NCI-H524 treated with DMSO at 0.1 percent for 48 hours (cell line): ENCODE measurements at regions not wholly inside any gene's neighbourhood (a gene's known extent, or its start where the extent isn't known, plus 50 kb on each side); places are given as distances from the start of the nearest gene placed in this dataset.

Experiments used
- DNase-seq: peaks from one replicate; lab custom pipeline; 2025; lab: John Stamatoyannopoulos, UW

GRCh38 chr1:234698686-234699085 lies 88.7 kb upstream of the IRF2BP2 start:
- DNase-seq = peak; percentile 46

GRCh38 chr1:234697741-234698140 lies 87.8 kb upstream of the IRF2BP2 start:
- no peak for DNase-seq

DNA sequence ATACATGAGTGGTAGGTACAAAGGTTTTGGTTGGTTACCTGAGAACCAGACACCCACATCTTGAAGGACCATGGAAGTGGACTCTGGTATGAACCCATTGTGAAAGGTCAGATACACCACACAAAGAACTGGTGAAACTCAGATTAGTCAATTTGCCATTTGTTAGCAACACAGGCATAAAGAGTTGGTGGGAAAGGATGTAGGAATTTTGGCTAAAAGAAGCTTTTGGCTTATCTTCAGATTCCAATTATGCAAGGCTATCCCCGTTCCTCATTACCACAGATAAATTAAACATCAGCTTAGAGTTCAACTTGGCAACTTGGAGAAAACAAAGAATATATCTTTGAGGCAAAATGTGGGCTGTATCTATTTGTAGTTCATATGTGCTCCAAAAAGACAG lies 87.0 kb upstream of the IRF2BP2 start:
- no peak for DNase-seq

GRCh38 chr1:234696148-234696576 lies 86.2 kb upstream of the IRF2BP2 start:
- no peak for DNase-seq

DNA sequence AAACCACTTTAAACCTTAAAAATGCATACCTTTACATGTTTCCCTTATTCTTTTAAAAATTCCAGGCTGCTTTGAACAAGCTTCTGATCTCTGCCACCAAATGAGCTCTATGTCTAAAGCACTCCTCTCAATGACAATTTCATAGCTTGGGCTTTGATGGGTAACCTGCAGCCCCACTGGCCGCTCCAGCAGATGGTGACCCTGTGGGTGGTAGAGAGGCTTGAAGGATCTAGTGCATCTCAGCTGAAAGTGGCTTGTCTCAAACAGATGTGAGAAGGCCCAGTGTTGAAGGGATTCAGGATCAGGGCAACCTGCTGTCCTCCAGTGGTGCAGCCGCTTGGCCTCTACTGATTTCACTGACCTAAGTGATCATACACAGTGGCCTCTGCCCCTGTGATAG lies 84.7 kb upstream of the IRF2BP2 start:
- DNase-seq = peak; percentile 19

- DNase-seq = peak; percentile 23
These were observed 83.1 kb upstream of the IRF2BP2 start for GRCh38 chr1:234692966-234693580.

DNA sequence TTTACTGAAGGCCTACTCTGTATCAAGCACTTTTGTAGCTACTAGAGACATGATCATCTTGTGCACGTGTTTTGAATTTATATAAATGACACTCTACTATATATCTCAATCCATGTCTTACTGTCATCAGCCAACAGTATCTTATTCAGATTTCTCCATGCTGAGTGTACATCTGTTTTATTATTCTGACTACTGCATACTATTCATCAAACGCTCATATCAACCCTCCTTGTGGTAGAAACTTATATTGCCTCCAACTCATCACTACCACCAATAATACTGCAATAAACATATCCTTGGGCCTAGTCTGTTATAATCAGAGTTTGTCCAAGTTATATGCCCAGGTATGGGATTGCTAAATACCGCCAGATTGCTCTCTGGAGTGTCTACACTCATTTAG lies 81.6 kb upstream of the IRF2BP2 start:
- no peak for DNase-seq

- DNase-seq = no peak
These were observed 80.9 kb upstream of the IRF2BP2 start for GRCh38 chr1:234690872-234691271.

DNA sequence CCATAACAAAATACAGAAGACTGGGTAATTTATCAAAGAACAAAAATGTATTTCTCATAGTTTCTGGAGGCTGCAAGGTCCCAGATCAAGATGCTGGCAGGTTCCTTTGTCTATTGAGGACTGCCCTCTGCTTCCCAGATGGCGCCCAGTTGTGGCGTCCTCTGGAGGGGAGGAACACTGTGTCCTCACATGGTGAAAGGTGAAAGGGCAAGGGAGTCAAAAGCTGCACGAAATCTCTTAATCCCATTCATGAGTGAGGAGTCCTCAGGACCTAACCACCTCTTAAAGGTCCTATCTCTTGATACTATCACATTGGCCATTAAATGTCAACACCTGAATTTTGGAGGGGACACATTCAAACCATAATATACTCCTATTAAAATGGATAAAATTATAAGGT lies 79.3 kb upstream of the IRF2BP2 start:
- no peak for DNase-seq

GRCh38 chr1:234687011-234687410 lies 77.0 kb upstream of the IRF2BP2 start:
- no peak for DNase-seq

- no peak for DNase-seq
These were observed 76.1 kb upstream of the IRF2BP2 start for GRCh38 chr1:234686035-234686434.

DNA sequence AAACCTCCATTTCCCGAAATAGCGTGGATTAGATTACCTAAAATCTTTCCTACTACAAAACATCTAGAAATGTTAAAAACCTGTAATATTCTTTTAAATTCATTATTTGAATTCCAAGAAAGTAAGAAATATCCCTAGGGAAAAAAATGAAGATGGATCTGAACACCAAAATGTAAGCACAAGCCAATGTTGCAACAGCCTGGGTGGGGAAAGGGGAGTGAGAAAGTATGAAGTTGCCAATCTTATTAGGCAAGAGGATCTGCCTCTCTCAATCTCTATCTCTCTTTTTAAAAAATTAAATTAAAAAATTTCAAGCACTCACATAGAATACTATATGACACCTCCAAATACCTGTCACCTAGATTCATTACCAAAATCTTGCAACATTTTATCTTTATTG lies 74.9 kb upstream of the IRF2BP2 start:
- DNase-seq = no peak

GRCh38 chr1:234683861-234684632 lies 74.1 kb upstream of the IRF2BP2 start:
- no peak for DNase-seq

DNA sequence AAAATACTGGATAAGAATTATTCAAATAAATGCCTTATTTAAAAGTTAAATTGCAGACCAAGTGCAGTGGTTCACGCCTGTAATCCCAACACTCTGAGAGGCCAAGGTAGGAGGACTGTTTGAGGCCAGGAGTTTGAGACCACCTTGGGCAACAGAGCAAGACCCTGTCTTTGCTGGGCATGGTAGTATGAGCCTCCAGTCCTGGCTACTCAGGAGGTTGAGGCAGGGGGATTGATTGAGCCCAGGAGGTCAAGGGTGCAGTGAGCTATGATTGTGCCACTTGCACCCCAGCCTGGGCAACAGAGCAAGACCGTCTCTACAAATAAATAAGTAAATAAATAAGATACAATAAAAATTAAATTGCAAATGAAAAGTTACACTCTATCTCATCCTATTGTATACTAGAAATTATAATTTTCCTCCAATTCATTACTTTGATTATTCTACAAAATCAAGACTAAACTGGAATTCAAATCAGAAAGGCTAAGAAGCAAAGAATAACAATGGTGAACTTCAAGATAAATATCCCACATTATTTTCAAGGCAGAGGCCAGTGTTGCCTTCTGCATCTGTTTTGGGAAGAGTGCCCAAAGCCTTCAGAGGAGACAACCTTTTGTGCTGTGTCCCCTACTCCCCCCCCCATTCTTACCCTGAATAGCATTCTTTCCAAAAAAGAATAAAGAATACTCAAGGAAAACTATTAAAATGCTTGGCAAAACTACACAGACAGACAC lies 73.3 kb upstream of the IRF2BP2 start:
- DNase-seq = no peak

DNA sequence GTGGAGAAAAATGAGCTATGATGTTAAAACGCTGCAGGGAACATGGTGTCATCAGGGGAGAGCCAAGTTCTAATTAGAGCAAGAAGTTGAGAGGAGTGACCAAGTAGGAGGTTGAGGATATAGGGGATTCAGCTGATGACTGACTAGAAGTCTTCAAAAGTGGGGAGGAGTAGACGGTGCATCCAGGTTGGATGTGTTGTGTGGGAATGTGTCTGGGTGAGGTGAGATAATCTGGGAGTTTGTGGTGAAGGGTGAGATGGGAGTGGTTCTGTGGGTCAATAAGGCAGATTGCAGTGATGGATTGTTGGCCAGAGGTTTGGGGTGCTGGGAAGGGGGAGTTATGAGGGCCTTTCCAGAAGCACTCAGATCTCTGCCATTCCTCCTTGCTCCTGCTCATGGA lies 72.0 kb upstream of the IRF2BP2 start:
- no peak for DNase-seq

- no peak for DNase-seq
These were observed 71.1 kb upstream of the IRF2BP2 start for GRCh38 chr1:234681065-234681464.

DNA sequence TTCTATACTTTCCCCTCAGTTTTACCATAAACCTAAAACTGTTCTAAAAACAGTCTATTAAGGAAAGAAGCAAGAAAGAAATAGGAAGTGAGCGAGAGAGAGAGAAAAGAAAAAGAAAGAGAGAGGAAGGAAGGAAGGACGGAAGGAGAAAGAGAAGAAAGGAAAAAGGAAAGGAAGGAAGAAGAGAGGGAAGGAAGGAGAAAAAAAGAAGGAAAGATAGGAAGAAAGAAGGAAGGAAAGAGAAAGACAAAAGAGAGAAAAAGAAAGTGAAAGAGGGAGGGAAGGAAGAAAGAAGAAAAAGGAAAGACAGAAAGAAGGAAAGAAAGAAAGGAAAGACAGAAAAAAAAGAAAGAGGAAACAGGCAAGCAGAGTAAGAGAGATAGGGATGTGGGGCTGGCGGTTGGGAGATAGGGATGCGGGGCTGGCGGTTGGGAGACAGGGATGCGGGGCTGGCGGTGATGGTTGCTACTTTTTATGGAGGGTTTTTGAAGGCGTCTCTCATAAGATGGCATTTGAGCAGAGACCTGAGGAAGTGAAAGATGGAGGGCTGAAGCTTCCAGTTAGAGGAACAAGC lies 70.4 kb upstream of the IRF2BP2 start:
- no peak for DNase-seq

DNA sequence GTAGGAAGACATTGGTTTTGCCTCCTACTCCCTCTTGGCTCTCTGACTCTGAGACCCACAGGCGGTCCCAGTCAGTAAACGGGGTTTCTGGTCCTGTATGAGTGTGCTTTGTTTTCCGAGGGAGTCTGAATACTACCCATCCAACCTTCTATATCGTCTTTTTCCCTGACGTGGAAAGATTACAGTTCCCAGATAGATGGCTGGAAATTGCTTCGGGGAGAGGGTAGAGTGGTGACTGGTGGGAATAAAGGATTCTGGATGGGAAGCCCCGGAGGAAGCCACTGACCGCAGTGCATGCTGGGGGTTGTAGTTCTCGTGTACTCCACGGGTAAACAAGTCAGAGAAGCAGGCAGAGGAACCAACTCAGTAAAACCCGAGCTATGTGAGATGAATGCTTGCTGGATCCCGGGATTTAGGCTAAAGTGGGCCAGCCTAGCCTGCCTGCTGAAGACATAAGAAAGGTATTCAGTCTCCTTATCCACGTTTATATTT lies 66.2 kb upstream of the IRF2BP2 start:
- peak; percentile 17 for DNase-seq

GRCh38 chr1:234675572-234675971 lies 65.6 kb upstream of the IRF2BP2 start:
- peak; percentile 12 for DNase-seq

DNA sequence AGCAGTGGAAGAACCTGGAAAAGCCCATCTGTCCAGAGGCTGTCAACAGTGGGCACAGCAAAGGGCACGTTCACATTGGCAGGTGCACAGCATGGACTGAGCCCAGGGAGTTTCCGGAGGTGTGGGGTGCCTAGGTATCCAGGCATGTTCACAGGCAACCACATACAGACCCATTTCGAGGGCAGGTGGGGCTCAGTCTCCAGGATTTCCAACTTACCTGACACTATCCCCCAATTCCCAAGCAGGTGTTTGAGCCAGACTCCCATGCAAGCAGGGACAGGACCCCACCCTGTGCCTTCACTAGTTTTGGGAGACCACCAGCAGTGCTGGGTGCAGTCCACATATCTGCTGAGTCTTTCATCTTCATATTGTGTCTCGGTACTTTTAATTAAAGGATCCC lies 65.0 kb upstream of the IRF2BP2 start:
- no peak for DNase-seq

DNA sequence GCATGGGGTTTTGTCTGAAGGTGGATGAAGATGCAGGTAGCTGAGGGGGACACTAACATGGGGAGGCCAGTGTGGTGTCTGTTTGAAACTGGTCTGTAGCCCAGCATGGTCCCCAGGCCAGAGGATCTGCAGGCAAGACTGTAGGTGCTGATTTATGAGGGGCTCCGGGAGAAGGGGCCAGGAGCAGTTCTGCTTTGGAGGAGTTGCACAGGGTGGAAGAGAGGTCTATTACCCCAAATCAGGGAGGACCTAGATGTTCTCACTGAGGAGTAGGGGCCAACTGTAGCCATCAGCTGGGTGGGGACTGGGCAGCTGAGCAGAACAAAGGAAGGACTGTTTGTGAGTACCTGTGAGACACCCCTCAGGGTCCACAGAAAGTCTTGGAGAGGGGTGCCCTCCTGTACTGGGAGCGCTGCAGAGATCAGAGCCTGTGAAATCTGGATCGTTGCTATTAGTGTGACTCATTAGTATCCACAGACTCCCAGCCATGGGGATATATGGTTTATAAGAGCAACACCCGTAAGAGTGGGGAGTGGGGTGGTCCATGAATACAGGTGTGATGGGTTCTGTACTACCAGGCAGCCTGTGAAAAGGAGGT lies 64.3 kb upstream of the IRF2BP2 start:
- DNase-seq = no peak
